AG04450 (cell line): ENCODE measurements at regions not wholly inside any gene's neighbourhood (a gene's known extent, or its start where the extent isn't known, plus 50 kb on each side); places are given as distances from the start of the nearest gene placed in this dataset.

Experiments used
- CTCF ChIA-PET: fragments of 300-600, 350-600 bp; formaldehyde crosslinking; extraction: SDS; loops from one replicate; lab custom pipeline; 2022; ENCODE audit warnings: antibody characterized with exemption, inconsistent platforms; lab: Charles Lee
- POLR2A ChIA-PET: fragments of 350-600 bp; formaldehyde crosslinking; extraction: SDS; loops from one replicate; lab custom pipeline; 2021; ENCODE audit warnings: antibody characterized with exemption, inconsistent platforms; lab: Yijun Ruan, JAX
- DNase-seq: peaks from one replicate; pipeline ENCODE4 v3.0.0-alpha.2; 2011; ENCODE audit warnings: low read depth, low spot score
- H3K27ac ChIP-seq: one replicate; pipeline ENCODE4 v1.5.1; 2012; ENCODE audit warnings: low read depth, low read length, control low read depth
- H3K27me3 ChIP-seq: one replicate; pipeline ENCODE4 v1.6.0; 2012; ENCODE audit warnings: low read length; ENCODE audit not compliant: control insufficient read depth, insufficient read depth
- H3K4me3 ChIP-seq: 2 replicates; pipeline ENCODE4 v1.5.1; 2011; ENCODE audit warnings: mild to moderate bottlenecking, low read depth, low read length, control low read depth
- H3K9me3 ChIP-seq: 2 replicates; pipeline ENCODE4 v1.5.1; 2012; ENCODE audit warnings: low read length; ENCODE audit not compliant: control insufficient read depth, insufficient read depth
- TF ChIP-seq, protein P1 (sequence below): IDR thresholded peaks from 2 replicates; pipeline ENCODE4 v1.5.1; 2011; ENCODE audit warnings: low read depth, low read length, control low read depth, inconsistent platforms

DNA sequence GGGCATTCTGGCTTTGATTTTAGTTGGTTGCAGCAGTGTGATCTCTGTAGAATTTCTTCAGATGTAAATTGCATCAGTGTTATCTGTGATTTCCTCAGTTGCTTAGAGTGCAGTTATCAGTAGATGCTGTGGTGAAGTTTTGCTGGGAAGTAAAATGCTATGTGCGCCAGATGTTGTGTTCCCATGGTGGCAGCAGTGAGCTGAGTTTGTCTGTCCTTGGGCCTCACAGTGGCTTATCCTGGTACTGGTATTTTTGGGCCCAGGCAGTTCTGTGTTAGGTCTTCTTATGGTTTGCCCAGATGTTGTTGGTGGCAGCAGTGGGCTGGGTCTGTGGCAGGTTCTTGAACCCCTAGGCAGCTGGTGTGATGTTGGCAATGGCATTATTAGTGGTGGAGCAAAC, 1242.1 kb downstream of the PLA2G4A start:
- Histone ChIP-seq H3K27me3 (no peaks in the 10 kb centered on the region), H3K4me3 (no peak overlapping the region), H3K9me3 (peaks cover 3% of the 10 kb centered on the region), H3K27ac (no peak overlapping the region)
- POLR2A ChIA-PET = no interaction called here
- TF ChIP-seq, protein P1, sequence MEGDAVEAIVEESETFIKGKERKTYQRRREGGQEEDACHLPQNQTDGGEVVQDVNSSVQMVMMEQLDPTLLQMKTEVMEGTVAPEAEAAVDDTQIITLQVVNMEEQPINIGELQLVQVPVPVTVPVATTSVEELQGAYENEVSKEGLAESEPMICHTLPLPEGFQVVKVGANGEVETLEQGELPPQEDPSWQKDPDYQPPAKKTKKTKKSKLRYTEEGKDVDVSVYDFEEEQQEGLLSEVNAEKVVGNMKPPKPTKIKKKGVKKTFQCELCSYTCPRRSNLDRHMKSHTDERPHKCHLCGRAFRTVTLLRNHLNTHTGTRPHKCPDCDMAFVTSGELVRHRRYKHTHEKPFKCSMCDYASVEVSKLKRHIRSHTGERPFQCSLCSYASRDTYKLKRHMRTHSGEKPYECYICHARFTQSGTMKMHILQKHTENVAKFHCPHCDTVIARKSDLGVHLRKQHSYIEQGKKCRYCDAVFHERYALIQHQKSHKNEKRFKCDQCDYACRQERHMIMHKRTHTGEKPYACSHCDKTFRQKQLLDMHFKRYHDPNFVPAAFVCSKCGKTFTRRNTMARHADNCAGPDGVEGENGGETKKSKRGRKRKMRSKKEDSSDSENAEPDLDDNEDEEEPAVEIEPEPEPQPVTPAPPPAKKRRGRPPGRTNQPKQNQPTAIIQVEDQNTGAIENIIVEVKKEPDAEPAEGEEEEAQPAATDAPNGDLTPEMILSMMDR = no peak
- CTCF ChIA-PET = no interaction called here
- no peak for DNase-seq

DNA sequence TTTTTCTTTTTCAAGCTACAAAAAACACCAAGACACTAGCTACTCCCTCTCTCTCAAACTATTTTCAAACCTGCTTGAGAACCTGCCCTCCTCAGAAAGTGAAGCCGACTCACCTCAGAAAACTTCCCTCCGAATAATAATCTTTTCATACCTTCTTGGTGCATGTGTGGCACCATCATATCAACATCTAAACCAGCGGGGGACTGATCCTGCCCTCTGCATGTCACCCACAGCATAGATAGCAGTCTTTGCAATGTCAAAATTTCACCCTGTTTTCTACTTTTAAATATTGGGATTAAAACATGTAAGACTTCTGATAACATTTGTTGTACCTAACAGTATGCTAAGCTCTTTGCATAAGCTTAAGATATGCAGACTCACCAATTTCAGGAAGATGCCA, 1260.3 kb downstream of the PLA2G4A start:
- no peaks in the 10 kb centered on the region; the same call in 1 of the 2 replicates for H3K9me3 ChIP-seq
- CTCF ChIA-PET = interaction anchor here (1.0 kb wide), 1 partner anchor 161 kb away, joined by 3 read pairs; no protein-coding TSS in a partner anchor
- no peaks in the 10 kb centered on the region for H3K27me3 ChIP-seq
- no peak overlapping the region for H3K4me3 ChIP-seq
- POLR2A ChIA-PET = no interaction called here
- TF ChIP-seq, protein P1 = no peak
- H3K27ac ChIP-seq = no peak overlapping the region
- no peak for DNase-seq

DNA sequence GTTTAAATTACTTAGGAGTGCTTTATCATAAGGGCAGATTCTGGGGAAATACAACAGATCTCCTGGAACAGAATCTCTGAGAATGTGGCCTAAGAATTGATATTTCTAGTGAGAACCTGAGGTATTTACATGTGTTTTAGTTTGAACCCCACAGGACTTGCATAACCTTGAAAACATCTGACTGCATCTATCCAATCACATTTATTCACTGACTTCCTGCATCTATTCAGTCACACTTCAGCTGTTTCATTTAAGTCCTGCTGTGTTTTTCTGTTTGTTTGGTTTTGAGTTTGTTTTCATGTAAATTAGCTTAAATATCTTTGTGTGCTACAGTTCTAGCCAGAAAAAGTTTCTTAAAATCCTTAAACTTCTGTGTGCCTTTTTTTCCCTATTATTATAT, 1260.7 kb downstream of the PLA2G4A start:
- Histone ChIP-seq H3K27me3 (no peaks in the 10 kb centered on the region), H3K4me3 (no peak overlapping the region), H3K9me3 (no peaks in the 10 kb centered on the region; the same call in 1 of the 2 replicates), H3K27ac (no peak overlapping the region)
- ChIA-PET CTCF (interaction anchor here (1.0 kb wide), 1 partner anchor 162 kb away, joined by 3 read pairs; no protein-coding TSS in a partner anchor), POLR2A (no interaction called here)
- no peak for DNase-seq
- TF ChIP-seq, protein P1 = no peak

DNA sequence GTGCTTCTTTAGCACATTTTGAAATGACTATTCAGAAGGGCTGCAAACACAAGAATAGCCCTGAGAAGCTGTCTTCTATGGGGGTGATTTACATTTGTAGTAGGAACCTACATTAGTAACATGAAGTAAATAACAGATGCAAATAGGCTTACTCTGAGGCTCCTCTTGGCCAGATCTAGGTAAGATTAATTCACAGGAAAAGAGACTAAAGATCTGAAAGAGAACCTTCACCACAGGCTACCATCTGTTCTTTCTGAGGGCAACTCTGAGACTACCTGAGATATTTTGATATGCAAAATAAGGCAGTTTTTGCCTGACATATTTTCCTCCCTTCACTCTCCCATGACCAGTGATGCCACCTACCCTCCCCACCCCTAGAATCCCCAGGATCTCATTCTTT, 1267.8 kb downstream of the PLA2G4A start:
- Histone ChIP-seq H3K4me3 (no peak overlapping the region), H3K9me3 (0 out of 2 replicates have a peak, but pooled peaks cover 2% of the 10 kb centered on the region), H3K27me3 (no peaks in the 10 kb centered on the region), H3K27ac (no peak overlapping the region)
- DNase-seq = no peak
- TF ChIP-seq, protein P1 = no peak
- ChIA-PET CTCF (no interaction called here), POLR2A (no interaction called here)

DNA sequence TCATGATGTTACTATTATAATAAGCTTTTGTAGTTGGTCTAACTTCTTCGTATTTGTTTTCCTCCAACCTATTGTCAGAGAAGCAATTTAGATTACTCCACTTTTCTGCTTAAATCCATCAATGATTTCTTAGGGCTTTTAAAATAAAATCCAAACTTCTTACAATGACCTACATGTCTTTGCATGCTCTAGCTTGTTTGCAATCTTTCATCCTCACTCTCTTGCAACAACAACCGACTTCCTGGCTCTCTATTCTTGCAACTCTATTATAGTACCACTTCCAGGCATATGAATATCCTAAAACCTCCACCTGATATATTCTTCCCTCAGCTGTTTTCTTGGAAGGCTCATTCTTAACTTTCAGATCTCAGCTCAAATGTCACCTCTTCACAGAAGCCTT, 1288.7 kb downstream of the PLA2G4A start:
- no peaks in the 10 kb centered on the region for H3K27me3 ChIP-seq
- DNase-seq = no peak
- TF ChIP-seq, protein P1 = no peak
- no peaks in the 10 kb centered on the region for H3K9me3 ChIP-seq
- CTCF ChIA-PET = no interaction called here
- POLR2A ChIA-PET = no interaction called here
- no peak overlapping the region for H3K4me3 ChIP-seq
- H3K27ac ChIP-seq = no peak overlapping the region
